Panc1 (cell line): ENCODE measurements at regions not wholly inside any gene's neighbourhood (a gene's known extent, or its start where the extent isn't known, plus 50 kb on each side); places are given as distances from the start of the nearest gene placed in this dataset.

Source experiments
- TCF7L2 ChIP-seq: IDR thresholded peaks from 2 replicates; pipeline ENCODE4 v1.6.1; 2011; ENCODE audit warnings: mild to moderate bottlenecking, low read depth, low read length, inconsistent platforms
- TF ChIP-seq, protein P1 (sequence below), 2 experiments: IDR thresholded peaks; 2 replicates each; pipeline ENCODE4 v1.6.1; 2011 to 2012; ENCODE audit warnings: low read depth in 2 of 2, control low read depth in 1 of 2, low read length in 1 of 2, mild to moderate bottlenecking in 1 of 2, moderate library complexity in 1 of 2; ENCODE audit not compliant: insufficient read depth in 1 of 2
- TF ChIP-seq, protein P2 (sequence below): fragments of 450-650 bp; IDR thresholded peaks from 2 replicates; pipeline ENCODE4 v1.5.1; 2017; ENCODE audit warnings: mild to moderate bottlenecking

DNA sequence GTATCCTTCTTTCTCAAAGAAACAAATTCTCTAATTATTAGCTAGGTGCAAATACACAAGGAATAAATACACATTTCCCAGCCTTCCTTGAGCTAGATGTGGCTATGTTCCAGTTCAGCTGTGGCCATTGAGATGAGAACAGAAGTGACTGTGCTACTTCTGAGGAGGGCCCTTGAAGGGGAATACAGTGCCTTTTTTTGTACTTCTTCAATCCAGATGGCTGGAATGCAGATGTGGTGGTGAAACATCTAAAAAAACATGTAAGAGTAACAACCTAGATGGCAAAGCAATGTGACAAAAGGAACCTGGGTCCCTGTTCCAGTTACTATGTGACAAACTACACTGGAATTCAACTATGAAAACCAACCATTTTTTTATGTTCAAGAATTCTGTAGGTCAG is 115.4 kb upstream of the DST start:
- TF ChIP-seq, protein P1, sequence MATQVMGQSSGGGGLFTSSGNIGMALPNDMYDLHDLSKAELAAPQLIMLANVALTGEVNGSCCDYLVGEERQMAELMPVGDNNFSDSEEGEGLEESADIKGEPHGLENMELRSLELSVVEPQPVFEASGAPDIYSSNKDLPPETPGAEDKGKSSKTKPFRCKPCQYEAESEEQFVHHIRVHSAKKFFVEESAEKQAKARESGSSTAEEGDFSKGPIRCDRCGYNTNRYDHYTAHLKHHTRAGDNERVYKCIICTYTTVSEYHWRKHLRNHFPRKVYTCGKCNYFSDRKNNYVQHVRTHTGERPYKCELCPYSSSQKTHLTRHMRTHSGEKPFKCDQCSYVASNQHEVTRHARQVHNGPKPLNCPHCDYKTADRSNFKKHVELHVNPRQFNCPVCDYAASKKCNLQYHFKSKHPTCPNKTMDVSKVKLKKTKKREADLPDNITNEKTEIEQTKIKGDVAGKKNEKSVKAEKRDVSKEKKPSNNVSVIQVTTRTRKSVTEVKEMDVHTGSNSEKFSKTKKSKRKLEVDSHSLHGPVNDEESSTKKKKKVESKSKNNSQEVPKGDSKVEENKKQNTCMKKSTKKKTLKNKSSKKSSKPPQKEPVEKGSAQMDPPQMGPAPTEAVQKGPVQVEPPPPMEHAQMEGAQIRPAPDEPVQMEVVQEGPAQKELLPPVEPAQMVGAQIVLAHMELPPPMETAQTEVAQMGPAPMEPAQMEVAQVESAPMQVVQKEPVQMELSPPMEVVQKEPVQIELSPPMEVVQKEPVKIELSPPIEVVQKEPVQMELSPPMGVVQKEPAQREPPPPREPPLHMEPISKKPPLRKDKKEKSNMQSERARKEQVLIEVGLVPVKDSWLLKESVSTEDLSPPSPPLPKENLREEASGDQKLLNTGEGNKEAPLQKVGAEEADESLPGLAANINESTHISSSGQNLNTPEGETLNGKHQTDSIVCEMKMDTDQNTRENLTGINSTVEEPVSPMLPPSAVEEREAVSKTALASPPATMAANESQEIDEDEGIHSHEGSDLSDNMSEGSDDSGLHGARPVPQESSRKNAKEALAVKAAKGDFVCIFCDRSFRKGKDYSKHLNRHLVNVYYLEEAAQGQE (IDR thresholded peaks at IDR 0.05; ENCODE audit: insufficient read depth in 1 of 2, low read depth in 2 of 2, low read length in 1 of 2), result no peak
- TF ChIP-seq, protein P2, sequence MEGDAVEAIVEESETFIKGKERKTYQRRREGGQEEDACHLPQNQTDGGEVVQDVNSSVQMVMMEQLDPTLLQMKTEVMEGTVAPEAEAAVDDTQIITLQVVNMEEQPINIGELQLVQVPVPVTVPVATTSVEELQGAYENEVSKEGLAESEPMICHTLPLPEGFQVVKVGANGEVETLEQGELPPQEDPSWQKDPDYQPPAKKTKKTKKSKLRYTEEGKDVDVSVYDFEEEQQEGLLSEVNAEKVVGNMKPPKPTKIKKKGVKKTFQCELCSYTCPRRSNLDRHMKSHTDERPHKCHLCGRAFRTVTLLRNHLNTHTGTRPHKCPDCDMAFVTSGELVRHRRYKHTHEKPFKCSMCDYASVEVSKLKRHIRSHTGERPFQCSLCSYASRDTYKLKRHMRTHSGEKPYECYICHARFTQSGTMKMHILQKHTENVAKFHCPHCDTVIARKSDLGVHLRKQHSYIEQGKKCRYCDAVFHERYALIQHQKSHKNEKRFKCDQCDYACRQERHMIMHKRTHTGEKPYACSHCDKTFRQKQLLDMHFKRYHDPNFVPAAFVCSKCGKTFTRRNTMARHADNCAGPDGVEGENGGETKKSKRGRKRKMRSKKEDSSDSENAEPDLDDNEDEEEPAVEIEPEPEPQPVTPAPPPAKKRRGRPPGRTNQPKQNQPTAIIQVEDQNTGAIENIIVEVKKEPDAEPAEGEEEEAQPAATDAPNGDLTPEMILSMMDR, result 0 out of 2 replicates have a peak, but pooled peaks have one; percentile 6
- no peak for TF ChIP-seq TCF7L2
